Glomerular visceral epithelial cell (primary cell): ENCODE measurements at regions not wholly inside any gene's neighbourhood (a gene's known extent, or its start where the extent isn't known, plus 50 kb on each side); places are given as distances from the start of the nearest gene placed in this dataset.
"Not testable (repeated sequence)": the region's sequence is repeated elsewhere in the genome, so short reads cannot be mapped to it uniquely, and the experiment has no call there.

ENCODE experiments used
- DNase-seq: peaks from one replicate; pipeline ENCODE4 v3.0.0-alpha.2; 2016; ENCODE audit errors: extremely low spot score

DNA sequence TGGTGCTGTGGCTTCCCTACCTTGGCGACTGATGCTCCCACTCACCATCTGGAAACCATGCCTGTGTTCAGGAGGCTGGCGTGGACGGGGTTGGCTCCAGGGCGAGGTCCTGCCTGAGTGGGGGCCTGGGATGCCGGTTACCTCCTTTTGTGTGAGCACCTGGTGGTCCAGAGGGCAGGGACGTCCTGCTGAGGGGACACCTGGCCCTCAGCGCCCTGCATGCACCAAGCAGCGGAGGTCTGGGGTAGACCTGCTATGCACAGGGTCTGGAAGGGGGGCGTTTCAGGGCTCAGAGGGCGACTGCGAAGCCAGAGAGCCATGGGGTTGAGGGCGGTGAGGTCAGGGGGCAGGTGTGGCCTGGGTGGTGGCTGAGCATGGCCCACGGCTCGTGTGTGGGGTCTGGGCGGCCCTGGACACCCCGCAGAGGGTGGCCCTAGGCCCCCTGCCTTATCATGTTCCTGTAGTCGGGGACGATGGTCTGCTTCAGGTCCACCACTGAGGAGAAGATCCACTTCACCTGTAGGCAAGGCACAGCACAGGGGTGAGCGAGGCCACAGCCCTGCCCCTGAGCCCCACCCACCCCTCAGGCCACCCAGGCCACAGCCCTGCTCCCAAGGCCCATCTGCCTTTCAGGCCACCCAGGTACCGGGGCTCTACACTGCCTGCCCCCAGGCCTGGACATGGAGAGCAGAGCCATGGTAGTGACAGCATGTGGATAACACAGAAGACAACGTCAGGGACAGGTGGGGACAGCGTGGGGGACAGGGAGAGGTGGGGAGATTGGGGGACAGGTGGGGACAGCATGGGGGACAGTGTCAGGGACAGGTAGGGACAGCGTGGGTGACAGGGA lies 95.3 kb downstream of the TMEM121 start:
- not testable (repeated sequence) for DNase-seq

DNA sequence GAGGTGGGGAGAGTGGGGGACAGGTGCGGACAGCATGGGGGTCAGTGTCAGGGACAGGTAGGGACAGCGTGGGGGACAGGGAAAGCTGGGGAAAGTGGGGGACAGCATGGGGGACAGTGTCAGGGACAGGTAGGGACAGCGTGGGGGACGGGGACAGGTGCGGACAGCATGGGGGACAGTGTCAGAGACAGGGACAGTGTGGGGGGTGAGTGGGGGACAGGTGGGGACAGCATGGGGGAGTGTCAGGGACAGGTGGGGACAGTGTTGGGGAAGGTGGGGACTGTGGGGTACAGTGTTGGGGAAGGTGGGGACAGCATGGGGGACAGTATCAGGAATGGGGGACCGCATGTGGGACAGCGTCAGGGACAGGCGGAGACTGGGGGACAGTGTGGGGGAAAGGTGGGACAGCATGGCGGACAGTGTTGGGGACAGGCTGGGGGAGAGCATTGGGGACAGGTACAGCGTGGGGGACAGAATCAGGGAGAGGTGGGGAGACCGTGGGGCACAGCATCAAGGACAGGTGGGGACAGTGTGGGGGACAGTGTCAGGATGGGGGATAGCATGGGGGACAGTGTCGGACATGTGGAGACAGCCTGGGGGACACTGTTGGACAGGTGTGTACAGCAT lies 96.1 kb downstream of the TMEM121 start:
- DNase-seq: no peak

- DNase-seq: not testable (repeated sequence)
Observed at GRCh38 chr14:105623178-105623577, 96.8 kb downstream of the TMEM121 start.

DNA sequence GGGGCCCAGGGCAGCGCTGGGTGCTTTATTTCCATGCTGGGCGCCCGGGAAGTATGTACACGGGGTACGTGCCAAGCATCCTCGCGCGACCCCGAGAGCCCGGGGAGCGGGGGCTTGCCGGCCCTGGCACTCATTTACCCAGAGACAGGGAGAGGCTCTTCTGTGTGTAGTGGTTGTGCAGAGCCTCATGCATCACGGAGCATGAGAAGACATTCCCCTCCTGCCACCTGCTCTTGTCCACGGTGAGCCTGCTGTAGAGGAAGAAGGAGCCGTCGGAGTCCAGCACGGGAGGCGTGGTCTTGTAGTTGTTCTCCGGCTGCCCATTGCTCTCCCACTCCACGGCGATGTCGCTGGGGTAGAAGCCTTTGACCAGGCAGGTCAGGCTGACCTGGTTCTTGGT lies 98.0 kb downstream of the TMEM121 start:
- not testable (repeated sequence) for DNase-seq

DNA sequence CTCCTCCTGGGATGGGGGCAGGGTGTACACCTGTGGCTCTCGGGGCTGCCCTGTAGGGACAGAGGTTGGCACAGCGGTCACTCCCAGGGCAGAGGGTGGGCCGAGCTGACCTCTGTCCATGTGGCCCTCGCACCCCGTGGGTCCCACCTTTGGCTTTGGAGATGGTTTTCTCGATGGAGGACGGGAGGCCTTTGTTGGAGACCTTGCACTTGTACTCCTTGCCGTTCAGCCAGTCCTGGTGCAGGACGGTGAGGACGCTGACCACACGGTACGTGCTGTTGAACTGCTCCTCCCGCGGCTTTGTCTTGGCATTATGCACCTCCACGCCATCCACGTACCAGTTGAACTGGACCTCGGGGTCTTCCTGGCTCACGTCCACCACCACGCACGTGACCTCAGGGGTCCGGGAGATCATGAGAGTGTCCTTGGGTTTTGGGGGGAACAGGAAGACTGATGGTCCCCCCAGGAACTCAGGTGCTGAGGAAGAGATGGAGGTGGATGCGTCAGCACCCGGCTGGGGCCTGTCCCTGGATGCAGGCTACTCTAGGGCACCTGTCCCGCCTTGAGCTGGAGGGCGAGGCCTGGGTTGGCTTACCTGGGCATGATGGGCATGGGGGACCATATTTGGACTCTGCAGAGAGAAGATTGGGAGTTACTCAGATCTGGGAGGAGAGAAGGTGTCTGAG lies 98.5 kb downstream of the TMEM121 start:
- not testable (repeated sequence) for DNase-seq

- not testable (repeated sequence) for DNase-seq
Observed at GRCh38 chr14:105625448-105625847, 99.1 kb downstream of the TMEM121 start.

GRCh38 chr14:105626111-105626510 lies 99.7 kb downstream of the TMEM121 start:
- not testable (repeated sequence) for DNase-seq

- DNase-seq: not testable (repeated sequence)
Observed at GRCh38 chr14:105626651-105627050, 100.3 kb downstream of the TMEM121 start.

DNA sequence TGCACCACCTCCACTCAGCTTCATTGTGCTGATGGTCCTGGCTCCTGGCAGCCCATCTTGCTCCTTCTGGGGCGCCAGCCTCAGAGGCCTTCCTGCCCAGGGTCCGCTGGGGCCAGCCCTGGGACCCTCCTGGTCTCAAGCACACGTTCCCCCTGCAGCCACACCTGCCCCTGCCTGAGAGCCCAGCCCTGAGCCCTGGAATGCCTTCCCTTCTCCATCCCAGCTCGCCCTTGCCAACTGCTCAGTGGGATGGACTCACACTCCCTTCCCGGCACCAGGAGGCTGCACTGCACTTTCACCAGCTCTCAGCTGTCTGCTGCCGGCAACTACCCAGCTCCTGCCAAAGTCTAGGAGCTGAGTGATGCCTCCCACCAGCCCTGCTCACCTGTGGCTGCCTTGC lies 100.9 kb downstream of the TMEM121 start:
- DNase-seq: not testable (repeated sequence)

- no peak for DNase-seq
Observed at GRCh38 chr14:105627701-105628100, 101.3 kb downstream of the TMEM121 start.

GRCh38 chr14:105628126-105628525 lies 101.7 kb downstream of the TMEM121 start:
- DNase-seq: not testable (repeated sequence)

DNA sequence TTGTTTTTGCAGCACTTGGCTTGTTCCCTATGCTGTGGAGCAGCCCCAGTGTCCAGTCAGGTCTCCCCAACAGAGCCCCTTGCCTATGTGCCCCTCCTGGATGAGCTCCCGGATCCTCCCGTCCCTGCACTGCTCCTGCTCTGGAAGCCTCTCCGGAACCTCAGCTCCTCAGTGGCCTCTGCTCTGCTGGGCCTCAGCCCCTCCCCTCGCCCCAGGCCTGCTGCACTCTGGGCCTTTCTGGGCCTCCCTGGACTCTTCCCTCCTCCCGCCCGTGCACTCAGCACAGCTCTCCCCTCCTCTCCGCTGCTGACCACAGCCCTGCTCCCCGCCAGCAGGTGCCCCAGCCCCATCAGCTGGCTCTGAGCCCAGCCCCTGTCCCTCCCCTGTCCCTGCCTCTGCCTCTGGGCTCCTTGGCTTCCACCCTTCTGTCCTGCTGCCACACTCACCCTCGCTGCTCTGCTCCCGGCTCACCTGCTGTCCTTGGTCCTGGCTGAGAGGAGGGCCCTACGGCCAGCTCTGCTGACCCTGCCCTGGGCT lies 102.2 kb downstream of the TMEM121 start:
- DNase-seq: not testable (repeated sequence)

- DNase-seq: not testable (repeated sequence)
Observed at GRCh38 chr14:105629091-105629885, 102.9 kb downstream of the TMEM121 start.

- DNase-seq: no peak
Observed at GRCh38 chr14:105629886-105630215, 103.5 kb downstream of the TMEM121 start.

GRCh38 chr14:105630293-105630934 lies 104.0 kb downstream of the TMEM121 start:
- DNase-seq: not testable (repeated sequence)

DNA sequence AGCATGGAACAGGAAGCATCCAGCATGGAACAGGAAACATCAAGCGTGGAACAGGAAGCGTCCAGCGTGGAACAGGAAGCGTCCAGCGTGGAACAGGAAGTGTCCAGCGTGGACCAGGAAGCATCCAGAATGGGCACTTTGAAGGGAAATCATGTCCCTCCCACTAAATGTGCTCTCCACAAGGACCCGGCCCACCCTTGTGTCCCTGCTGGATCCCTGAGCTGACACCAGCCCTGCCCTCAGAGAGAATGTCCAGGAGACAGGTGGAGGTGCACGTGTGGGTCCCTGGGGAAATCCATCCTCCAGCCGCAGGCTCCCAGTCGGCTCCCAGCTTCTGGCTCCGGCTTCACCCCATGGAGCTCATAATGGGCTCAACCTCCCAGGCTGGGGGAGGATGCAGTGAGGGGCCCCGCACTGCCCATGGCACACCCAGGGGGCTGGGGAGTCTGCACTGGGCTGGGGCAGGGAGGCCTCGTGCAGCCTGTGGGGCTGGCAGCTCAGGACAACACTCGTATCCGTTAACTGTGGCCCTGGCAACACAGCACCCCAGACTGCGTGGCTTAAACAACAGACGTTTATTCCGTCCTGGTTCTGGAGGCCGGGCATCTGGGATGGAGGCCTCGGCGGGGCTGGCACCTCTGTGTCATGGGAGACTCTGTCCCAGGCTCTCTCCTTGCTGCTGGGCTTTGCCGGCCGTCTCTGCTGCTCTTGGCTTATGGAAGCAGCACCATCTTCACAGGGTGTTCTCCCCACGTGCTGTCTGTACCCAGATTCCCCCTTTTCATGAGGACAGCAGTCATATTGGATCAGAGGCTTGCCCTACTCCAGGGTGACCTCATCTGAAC lies 104.8 kb downstream of the TMEM121 start:
- not testable (repeated sequence) for DNase-seq

GRCh38 chr14:105632010-105632409 lies 105.6 kb downstream of the TMEM121 start:
- DNase-seq: no peak

- DNase-seq: not testable (repeated sequence)
Observed at GRCh38 chr14:105633596-105633995, 107.2 kb downstream of the TMEM121 start.

DNA sequence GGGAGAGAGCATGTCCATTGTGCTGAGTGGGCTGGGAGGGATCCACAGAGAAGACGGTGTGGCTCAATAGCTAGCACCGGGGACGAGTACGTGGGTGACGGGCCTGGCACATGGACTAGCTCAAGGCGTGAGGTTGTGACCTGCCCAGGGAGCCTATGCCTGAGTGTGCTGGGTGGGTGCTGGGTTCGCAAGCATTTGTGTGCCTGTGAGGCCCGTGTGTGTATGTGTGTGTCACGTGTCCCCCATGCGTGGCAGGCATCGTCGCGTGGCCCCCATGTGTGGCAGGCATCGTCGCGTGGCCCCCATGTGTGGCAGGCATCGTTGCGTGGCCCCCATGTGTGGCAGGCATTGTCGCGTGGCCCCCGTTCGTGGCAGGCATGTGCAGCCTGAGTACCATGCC lies 109.2 kb downstream of the TMEM121 start:
- no peak for DNase-seq

- not testable (repeated sequence) for DNase-seq
Observed at GRCh38 chr14:105636021-105636420, 109.6 kb downstream of the TMEM121 start.
